ENCODE measurements at regions not wholly inside any gene's neighbourhood (a gene's known extent, or its start where the extent isn't known, plus 50 kb on each side); places are given as distances from the start of the nearest gene placed in this dataset.
"Not testable (repeated sequence)": the region's sequence is repeated elsewhere in the genome, so short reads cannot be mapped to it uniquely, and the experiment has no call there.

DNA sequence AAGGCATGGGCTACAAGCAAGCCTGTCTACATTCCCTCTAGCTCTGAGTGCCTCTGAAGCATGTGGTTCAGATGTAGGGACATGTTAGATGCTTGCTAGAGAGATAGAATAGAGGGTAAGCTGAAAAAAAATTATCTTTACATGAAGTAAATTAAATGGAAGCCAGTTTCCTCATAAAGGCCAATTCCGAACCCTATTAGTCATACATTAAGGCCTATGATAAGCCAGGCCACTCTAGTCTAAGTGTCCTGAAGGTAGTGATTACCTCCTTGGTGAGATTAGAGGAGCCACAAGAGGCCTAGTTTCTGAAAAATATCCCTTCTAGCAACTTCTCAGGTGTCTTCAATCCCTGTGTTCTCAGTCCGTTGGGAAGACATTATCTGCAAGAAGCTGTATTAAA, 72.4 kb upstream of the NPAS2 start:
- in situ Hi-C loops (cut with MboI; ENCODE audit: low pct_unique_long_range_greater_than_20kb, low sequenced_read_pairs, unreplicated experiment): no loop called here
- DNase-seq (ENCODE audit: low spot score): no peak
- TF ChIP-seq, protein P1, sequence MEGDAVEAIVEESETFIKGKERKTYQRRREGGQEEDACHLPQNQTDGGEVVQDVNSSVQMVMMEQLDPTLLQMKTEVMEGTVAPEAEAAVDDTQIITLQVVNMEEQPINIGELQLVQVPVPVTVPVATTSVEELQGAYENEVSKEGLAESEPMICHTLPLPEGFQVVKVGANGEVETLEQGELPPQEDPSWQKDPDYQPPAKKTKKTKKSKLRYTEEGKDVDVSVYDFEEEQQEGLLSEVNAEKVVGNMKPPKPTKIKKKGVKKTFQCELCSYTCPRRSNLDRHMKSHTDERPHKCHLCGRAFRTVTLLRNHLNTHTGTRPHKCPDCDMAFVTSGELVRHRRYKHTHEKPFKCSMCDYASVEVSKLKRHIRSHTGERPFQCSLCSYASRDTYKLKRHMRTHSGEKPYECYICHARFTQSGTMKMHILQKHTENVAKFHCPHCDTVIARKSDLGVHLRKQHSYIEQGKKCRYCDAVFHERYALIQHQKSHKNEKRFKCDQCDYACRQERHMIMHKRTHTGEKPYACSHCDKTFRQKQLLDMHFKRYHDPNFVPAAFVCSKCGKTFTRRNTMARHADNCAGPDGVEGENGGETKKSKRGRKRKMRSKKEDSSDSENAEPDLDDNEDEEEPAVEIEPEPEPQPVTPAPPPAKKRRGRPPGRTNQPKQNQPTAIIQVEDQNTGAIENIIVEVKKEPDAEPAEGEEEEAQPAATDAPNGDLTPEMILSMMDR (IDR thresholded peaks at IDR 0.05; ENCODE audit: extremely low read depth, insufficient read depth, missing control alignments): no peak

DNA sequence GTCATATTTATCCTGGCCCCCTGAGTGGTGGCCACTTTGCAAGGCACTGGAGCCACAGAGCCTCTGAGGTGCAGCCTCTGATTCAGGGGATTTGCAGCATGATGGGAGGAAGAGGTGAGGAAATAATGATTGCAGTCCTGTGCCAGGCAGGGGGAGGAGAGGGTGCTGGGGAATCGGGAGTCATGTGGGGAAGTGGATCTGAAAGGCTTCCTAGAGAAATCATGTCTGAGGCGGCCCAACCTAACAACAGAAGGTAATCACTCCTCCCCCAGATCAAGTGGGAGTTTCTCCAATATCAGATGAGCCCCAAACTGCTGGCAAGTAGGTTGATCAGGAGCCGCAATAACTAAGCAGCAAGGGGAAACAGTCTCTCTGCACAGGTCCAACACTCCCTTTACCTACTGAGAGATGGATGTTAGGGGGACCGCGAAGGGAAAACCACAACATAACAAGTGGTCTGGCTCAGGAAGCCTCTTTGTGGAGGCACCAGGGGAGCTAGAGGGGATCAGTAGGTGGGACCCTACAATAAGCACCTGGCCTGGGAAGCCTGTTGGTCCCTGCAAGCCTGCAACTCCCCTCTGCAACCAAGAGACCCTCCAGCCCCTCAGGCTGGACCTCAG, 71.8 kb upstream of the NPAS2 start:
- in situ Hi-C loops (cut with MboI; ENCODE audit: low pct_unique_long_range_greater_than_20kb, low sequenced_read_pairs, unreplicated experiment): no loop called here
- TF ChIP-seq, protein P1 (IDR thresholded peaks at IDR 0.05; ENCODE audit: extremely low read depth, insufficient read depth, missing control alignments): no peak
- DNase-seq (ENCODE audit: low spot score): no peak

DNA sequence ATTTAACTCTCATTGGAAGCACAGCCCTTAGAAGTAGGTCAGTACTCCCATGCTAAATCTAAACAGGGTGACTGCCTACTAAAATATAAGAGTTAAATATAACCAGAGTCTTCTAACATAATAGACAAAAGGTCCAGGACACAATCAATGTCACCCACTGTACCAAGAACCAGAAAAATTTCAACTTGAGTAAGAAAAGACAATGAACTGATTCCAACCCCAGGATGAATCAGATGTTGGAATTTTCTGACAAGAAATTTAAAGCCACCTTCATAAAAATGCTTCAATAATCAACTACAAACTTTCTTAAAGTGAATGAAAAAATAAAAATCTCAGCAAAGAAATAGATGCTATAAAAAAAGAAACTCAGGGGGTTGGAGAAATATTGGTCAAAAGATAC, 71.3 kb upstream of the NPAS2 start:
- TF ChIP-seq, protein P1 (IDR thresholded peaks at IDR 0.05; ENCODE audit: extremely low read depth, insufficient read depth, missing control alignments): no peak
- DNase-seq (ENCODE audit: low spot score): no peak
- in situ Hi-C loops (cut with MboI; ENCODE audit: low pct_unique_long_range_greater_than_20kb, low sequenced_read_pairs, unreplicated experiment): no loop called here

DNA sequence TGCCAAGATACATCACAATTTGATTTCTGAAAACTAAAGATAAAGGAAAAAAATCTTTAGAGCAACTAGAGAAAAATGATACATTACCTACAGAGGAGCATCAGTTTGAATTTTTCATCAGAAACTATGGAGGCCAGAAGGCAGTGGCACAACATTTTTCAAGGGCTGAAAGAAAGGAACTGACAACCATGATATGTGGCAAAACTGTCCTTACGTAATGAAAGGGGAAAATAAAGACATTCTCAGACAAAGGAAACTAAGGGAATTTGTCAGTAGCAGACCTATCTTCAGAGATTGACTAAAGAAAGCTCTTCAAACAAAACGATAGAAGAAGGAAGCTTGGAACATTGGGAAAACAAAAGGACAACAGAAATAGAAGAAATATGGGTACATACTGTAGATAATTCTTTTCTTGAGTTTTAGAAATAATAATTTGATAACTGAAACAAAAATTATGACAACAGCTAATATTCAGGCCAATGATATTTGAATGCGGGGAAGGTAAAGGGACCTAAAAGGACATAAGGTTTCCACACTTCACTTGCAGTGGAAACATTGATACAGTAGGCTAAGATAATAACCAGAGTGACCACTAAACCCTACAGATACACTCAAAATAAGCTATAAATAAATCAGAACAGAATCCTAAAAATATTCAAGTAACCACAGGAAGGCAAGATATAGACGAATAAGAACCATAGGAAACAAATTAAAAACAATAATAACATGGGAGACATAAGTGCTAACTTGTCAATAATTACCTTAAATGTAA, 70.0 kb upstream of the NPAS2 start:
- no peak for DNase-seq (ENCODE audit: low spot score)
- in situ Hi-C loops (cut with MboI; ENCODE audit: low pct_unique_long_range_greater_than_20kb, low sequenced_read_pairs, unreplicated experiment): no loop called here
- TF ChIP-seq, protein P1 (IDR thresholded peaks at IDR 0.05; ENCODE audit: extremely low read depth, insufficient read depth, missing control alignments): no peak

DNA sequence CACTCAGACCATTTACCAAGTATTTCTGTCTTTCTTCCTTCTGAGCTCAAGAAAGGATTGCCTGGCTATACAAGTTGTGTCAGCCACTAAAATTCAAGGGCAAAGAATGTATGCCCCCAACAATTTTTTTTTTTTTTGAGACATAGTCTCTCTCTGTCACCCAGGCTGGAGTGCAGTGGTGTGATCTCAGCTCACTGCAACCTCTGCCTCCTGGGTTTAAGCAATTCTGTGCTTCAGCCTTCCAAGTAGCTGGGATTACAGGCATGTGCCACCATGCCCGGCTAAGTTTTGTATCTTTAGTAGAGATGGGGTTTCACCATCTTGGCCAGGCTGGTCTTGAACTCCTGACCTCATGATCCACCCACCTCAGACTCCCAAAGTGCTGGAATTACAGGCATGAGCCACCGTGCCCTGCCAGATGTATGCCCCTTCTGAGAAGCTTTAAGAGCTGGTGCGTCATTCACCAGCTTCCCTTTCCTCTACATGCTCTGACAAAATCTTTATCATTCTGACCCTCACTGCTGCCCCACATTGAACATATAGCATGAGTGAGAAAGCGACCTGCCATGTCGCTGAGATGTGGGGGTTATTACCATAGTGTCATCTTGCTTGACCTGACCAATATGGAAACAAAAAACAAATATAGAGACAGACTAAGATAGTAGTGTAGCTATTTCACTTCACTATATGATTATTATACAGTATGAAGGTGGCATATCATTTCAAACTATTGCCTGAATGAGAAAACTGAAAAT, 67.9 kb upstream of the NPAS2 start:
- in situ Hi-C loops (cut with MboI; ENCODE audit: low pct_unique_long_range_greater_than_20kb, low sequenced_read_pairs, unreplicated experiment); DNase-seq (ENCODE audit: low spot score): not testable (repeated sequence)

DNA sequence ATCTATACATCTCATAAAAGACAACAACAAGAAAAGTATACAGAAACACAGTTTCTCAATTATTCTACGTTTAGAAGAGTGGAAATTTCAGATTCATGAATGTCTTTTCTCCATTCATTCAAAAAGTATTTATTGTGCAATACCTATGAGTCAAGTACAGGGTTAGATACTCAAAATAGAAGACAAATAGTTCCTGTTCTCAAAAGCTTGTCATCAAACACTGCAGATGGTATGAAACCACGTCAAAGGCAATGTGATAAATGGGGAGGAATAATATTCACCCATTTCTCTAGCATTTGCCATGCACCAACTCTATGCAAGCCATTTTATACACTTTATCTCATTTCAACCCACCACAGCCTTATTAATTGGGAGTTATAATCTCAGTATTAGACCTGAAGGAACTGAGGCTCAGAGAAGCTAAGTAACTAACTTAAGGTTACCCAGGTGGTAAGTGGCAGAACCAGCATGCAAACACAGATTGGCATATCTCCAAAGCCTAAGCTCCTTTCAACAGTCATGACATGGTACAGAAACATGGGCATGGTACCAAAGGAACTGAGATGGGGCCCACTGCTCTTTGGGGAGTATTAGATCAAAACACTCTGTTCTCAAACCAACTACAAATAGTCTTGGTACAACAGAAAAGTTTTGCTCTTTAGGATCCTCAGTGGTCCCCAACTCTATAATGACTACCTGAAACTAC, 67.2 kb upstream of the NPAS2 start:
- DNase-seq (ENCODE audit: low spot score): no peak
- in situ Hi-C loops (cut with MboI; ENCODE audit: low pct_unique_long_range_greater_than_20kb, low sequenced_read_pairs, unreplicated experiment): no loop called here
- TF ChIP-seq, protein P1 (IDR thresholded peaks at IDR 0.05; ENCODE audit: extremely low read depth, insufficient read depth, missing control alignments): no peak
